SK-N-SH (cell line): ENCODE measurements at regions not wholly inside any gene's neighbourhood (a gene's known extent, or its start where the extent isn't known, plus 50 kb on each side); places are given as distances from the start of the nearest gene placed in this dataset.

Source experiments
- CTCF ChIA-PET: fragments of 300-600, 350-600 bp; formaldehyde crosslinking; extraction: SDS; loops from one replicate; lab custom pipeline; 2021; lab: Yijun Ruan, JAX
- POLR2A ChIA-PET: fragments of 350-600 bp; sonication (Branson Sonifier 250); formaldehyde crosslinking; extraction: SDS; loops from one replicate; lab custom pipeline; 2020; ENCODE audit warnings: antibody characterized with exemption, inconsistent platforms; lab: Yijun Ruan, JAX
- DNase-seq: peaks from one replicate; pipeline ENCODE4 v3.0.0; 2012
- H2AFZ ChIP-seq: fragments of 200-600 bp; sonication (generic); 2 replicates; pipeline ENCODE4 v1.8.1; 2016; ENCODE audit warnings: antibody characterized with exemption, mild to moderate bottlenecking, low read depth
- H3F3A ChIP-seq: fragments of 200-600 bp; sonication (generic); replicated peaks from 2 replicates; pipeline ENCODE3; 2016; ENCODE audit warnings: antibody characterized with exemption, mild to moderate bottlenecking; ENCODE audit not compliant: insufficient read depth
- H3K27ac ChIP-seq, 2 experiments: fragments of 200-500 bp in 1 of 2; fragments of 200-600 bp in 1 of 2; sonication (Bioruptor generic) in 1 of 2; sonication (generic), shearing (Covaris generic) in 1 of 2; 2 replicates each; pipeline versions ENCODE4 v1.5.1 to v1.6.1; 2014 to 2016; ENCODE audit warnings: low read depth in 2 of 2, inconsistent platforms in 1 of 2, low read length in 1 of 2, mild to moderate bottlenecking in 1 of 2, mixed read lengths in 1 of 2
- H3K27me3 ChIP-seq: fragments of 200-600 bp; sonication (generic), shearing (Covaris generic); 2 replicates; pipeline ENCODE4 v1.6.1; 2016; ENCODE audit warnings: mixed run types; ENCODE audit not compliant: insufficient read depth
- H3K36me3 ChIP-seq, 2 experiments: fragments of 200-500 bp in 1 of 2; fragments of 200-600 bp in 1 of 2; sonication (Bioruptor generic) in 1 of 2; sonication (generic) in 1 of 2; replicated peaks in 1 of 2; 2 replicates each; pipeline versions ENCODE3 to v1.5.1; 2014 to 2016; ENCODE audit warnings: low read length in 1 of 2, mild to moderate bottlenecking in 1 of 2; ENCODE audit not compliant: insufficient read depth in 2 of 2, control insufficient read depth in 1 of 2
- H3K4me1 ChIP-seq, 2 experiments: fragments of 200-500 bp in 1 of 2; fragments of 200-600 bp in 1 of 2; sonication (Bioruptor generic) in 1 of 2; sonication (generic), shearing (Covaris generic) in 1 of 2; 2 replicates each; pipeline versions ENCODE4 v1.5.1 to v1.6.1; 2014 to 2016; ENCODE audit warnings: low read depth in 1 of 2, low read length in 1 of 2, mixed run types in 1 of 2; ENCODE audit not compliant: insufficient read depth in 2 of 2, control insufficient read depth in 1 of 2
- H3K4me2 ChIP-seq: fragments of 200-600 bp; sonication (generic), shearing (Covaris generic); 2 replicates; pipeline ENCODE4 v1.6.1; 2017; ENCODE audit warnings: mixed run types
- H3K4me3 ChIP-seq, 2 experiments: fragments of 200-500 bp in 1 of 2; fragments of 200-600 bp in 1 of 2; sonication (Bioruptor generic) in 1 of 2; sonication (generic), shearing (Covaris generic) in 1 of 2; 2 replicates each; pipeline versions ENCODE4 v1.5.1 to v1.8.1; 2014 to 2016; ENCODE audit warnings: low read depth in 2 of 2, inconsistent platforms in 1 of 2, low read length in 1 of 2, mild to moderate bottlenecking in 1 of 2, mixed read lengths in 1 of 2, moderate library complexity in 1 of 2
- H3K79me2 ChIP-seq: fragments of 200-600 bp; sonication (generic); 2 replicates; pipeline ENCODE4 v1.8.1; 2017; ENCODE audit warnings: mild to moderate bottlenecking; ENCODE audit not compliant: insufficient read depth
- H3K9ac ChIP-seq: fragments of 200-600 bp; sonication (generic); 2 replicates; pipeline ENCODE4 v1.6.1; 2017; ENCODE audit warnings: mixed run types
- H3K9me2 ChIP-seq: fragments of 200-600 bp; sonication (generic); 2 replicates; pipeline ENCODE4 v1.6.1; 2017; ENCODE audit warnings: mixed run types
- H3K9me3 ChIP-seq: fragments of 200-600 bp; sonication (generic); 2 replicates; pipeline ENCODE4 v1.6.1; 2017; ENCODE audit warnings: mixed run types, mild to moderate bottlenecking, moderate library complexity
- H4K20me1 ChIP-seq: fragments of 200-600 bp; sonication (generic); 2 replicates; pipeline ENCODE4 v1.6.1; 2017; ENCODE audit warnings: mild to moderate bottlenecking, mixed run types; ENCODE audit not compliant: insufficient read depth
- CTCF ChIP-seq: fragments of 200-600 bp; sonication (generic); IDR thresholded peaks from 2 replicates; pipeline ENCODE4 v1.6.1; 2017; ENCODE audit warnings: antibody characterized with exemption, mild to moderate bottlenecking, moderate library complexity
- MEF2A ChIP-seq: IDR thresholded peaks from 2 replicates; pipeline ENCODE4 v1.4.0; 2012; ENCODE audit warnings: low read depth, borderline replicate concordance
- NFIC ChIP-seq: IDR thresholded peaks from 2 replicates; pipeline ENCODE4 v1.4.0; 2012; ENCODE audit warnings: borderline replicate concordance
- RAD21 ChIP-seq: IDR thresholded peaks from 2 replicates; pipeline ENCODE4 v1.6.1; 2012; ENCODE audit warnings: mild to moderate bottlenecking, low read length
- SMC3 ChIP-seq: IDR thresholded peaks from 2 replicates; pipeline ENCODE4 v1.6.1; 2012; ENCODE audit warnings: low read depth, low read length, improper control_type of control experiment
- WGBS: methylation state at CpG from one replicate; pipeline ENCODE4 v1.1.6; 2017; ENCODE audit warnings: low lambda C conversion rate; 5-methylcytosine and 5-hydroxymethylcytosine counted together
- TF ChIP-seq, protein P1 (sequence below): IDR thresholded peaks from 2 replicates; pipeline ENCODE4 v1.4.0; 2012; ENCODE audit warnings: low read depth, borderline replicate concordance
- TF ChIP-seq, protein P2 (sequence below): IDR thresholded peaks from 2 replicates; pipeline ENCODE4 v1.4.0; 2012; ENCODE audit warnings: low read depth

DNA sequence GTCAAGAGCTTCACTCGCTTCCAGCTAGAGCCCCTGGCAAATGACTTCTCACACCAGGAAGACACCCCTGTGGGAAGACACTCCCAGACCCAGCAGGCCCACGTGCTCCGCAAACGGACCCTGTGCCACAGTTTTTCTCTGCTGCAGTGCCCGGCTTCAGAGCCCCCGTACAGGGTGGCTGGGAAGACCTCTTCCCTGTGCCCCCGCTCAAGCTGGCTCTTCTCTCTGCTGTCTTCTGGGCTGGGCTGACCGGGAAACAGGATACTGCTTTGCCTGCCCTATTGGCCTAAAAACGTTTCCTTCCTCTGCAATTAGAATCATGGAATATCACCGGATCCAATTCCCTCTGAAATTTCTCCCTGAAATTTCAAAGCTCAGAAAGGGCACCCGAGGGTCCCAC lies 63.7 kb upstream of the CRHR1 start:
- no peak for DNase-seq
- no peak overlapping the region for H3K4me2 ChIP-seq
- H3K27ac ChIP-seq: no peak overlapping the region
- H3K9me3 ChIP-seq: no peaks in the 10 kb centered on the region
- no peaks in the 10 kb centered on the region for H3F3A ChIP-seq
- TF ChIP-seq MEF2A (no peak), NFIC (no peak)
- TF ChIP-seq, protein P1, sequence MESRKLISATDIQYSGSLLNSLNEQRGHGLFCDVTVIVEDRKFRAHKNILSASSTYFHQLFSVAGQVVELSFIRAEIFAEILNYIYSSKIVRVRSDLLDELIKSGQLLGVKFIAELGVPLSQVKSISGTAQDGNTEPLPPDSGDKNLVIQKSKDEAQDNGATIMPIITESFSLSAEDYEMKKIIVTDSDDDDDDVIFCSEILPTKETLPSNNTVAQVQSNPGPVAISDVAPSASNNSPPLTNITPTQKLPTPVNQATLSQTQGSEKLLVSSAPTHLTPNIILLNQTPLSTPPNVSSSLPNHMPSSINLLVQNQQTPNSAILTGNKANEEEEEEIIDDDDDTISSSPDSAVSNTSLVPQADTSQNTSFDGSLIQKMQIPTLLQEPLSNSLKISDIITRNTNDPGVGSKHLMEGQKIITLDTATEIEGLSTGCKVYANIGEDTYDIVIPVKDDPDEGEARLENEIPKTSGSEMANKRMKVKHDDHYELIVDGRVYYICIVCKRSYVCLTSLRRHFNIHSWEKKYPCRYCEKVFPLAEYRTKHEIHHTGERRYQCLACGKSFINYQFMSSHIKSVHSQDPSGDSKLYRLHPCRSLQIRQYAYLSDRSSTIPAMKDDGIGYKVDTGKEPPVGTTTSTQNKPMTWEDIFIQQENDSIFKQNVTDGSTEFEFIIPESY: no peak
- 47% methylated on average over 5 of the region's 11 CpGs for WGBS
- H3K9ac ChIP-seq: no peak overlapping the region
- H3K4me1 ChIP-seq: no peaks in the 10 kb centered on the region
- CTCF ChIA-PET: interaction anchor here (0.8 to 6.5 kb wide), 18 partner anchors 9 to 174 kb away, joined by 3 to 68 read pairs (median 4); partner anchors contain the start of genes CRHR1 and MAPT
- H3K9me2 ChIP-seq: no peaks in the 10 kb centered on the region
- H3K79me2 ChIP-seq: no peaks in the 10 kb centered on the region
- H3K36me3 ChIP-seq: no peaks in the 10 kb centered on the region
- H3K4me3 ChIP-seq: no peak overlapping the region
- no peaks in the 10 kb centered on the region for H4K20me1 ChIP-seq
- no peak overlapping the region for H2AFZ ChIP-seq
- no peaks in the 10 kb centered on the region for H3K27me3 ChIP-seq
- POLR2A ChIA-PET: interaction anchor here (0.5 kb wide), 1 partner anchor 52 kb away, joined by 3 read pairs; no protein-coding TSS in a partner anchor

DNA sequence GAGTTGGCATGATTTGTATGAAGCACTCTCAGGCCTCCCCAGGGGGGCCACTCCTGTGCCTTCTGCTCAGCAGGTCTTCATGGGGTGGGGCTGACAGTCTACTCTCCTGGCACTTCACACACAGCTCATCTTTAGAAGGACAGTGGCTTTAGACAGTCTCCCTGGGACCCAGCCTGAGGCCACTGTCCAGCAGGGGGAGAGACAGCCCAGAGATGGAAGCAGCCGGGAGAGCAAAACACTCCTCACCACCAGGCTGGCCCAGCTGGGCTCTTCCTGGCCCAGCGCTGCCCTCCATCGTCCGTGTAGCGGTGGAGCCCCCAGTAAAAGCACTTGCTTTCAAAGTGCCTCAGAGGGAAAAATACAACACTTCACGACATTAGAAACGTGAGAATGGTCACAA lies 62.0 kb upstream of the CRHR1 start:
- CTCF ChIA-PET: interaction anchor here (0.5 to 6.5 kb wide), 26 partner anchors 12 to 178 kb away, joined by 3 to 68 read pairs (median 5); partner anchors contain the start of gene SPPL2C
- Histone ChIP-seq H3K27ac (no peak overlapping the region), H3F3A (no peaks in the 10 kb centered on the region), H2AFZ (no peak overlapping the region), H3K79me2 (no peaks in the 10 kb centered on the region), H4K20me1 (no peaks in the 10 kb centered on the region), H3K9me2 (no peaks in the 10 kb centered on the region), H3K9me3 (no peaks in the 10 kb centered on the region), H3K4me1 (no peaks in the 10 kb centered on the region), H3K4me2 (no peak overlapping the region), H3K9ac (no peak overlapping the region), H3K36me3 (no peaks in the 10 kb centered on the region), H3K4me3 (no peak overlapping the region; a peak in 1 of 4 replicates), H3K27me3 (no peaks in the 10 kb centered on the region)
- peak; percentile 76 for DNase-seq
- peak; percentile 72 for TF ChIP-seq RAD21
- peak; percentile 38 for TF ChIP-seq CTCF
- peak; percentile 60; the same call in 1 of the 2 replicates for TF ChIP-seq SMC3
- TF ChIP-seq, protein P2, sequence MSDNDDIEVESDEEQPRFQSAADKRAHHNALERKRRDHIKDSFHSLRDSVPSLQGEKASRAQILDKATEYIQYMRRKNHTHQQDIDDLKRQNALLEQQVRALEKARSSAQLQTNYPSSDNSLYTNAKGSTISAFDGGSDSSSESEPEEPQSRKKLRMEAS: no peak
- 31% methylated on average over 7 of the region's 7 CpGs for WGBS
- POLR2A ChIA-PET: interaction anchor here (0.9 kb wide), 1 partner anchor 105 kb away, joined by 3 read pairs; no protein-coding TSS in a partner anchor
